Liver (tissue), 3 donors: ENCODE measurements at regions not wholly inside any gene's neighbourhood (a gene's known extent, or its start where the extent isn't known, plus 50 kb on each side); places are given as distances from the start of the nearest gene placed in this dataset.

Experiments
- EGR1 ChIP-seq, 2 donors: IDR thresholded peaks; 2 replicates each; pipeline ENCODE4 v1.6.1; 2016 to 2018; ENCODE audit warnings: antibody characterized with exemption in 2 of 2, low read depth in 2 of 2
- HNF4A ChIP-seq, 2 donors: conservative IDR thresholded peaks; 2 replicates each; pipeline ENCODE4 v1.6.1; 2016; ENCODE audit warnings: antibody characterized with exemption in 2 of 2, mild to moderate bottlenecking in 2 of 2
- TAF1 ChIP-seq: conservative IDR thresholded peaks from 2 replicates; pipeline ENCODE4 v1.6.1; 2016; ENCODE audit warnings: antibody characterized with exemption, mild to moderate bottlenecking
- TF ChIP-seq, protein P1 (sequence below): fragments of 150-350 bp; IDR thresholded peaks from 2 replicates; pipeline ENCODE4 v1.5.1; 2017; ENCODE audit warnings: improper control_type of control experiment, low read depth, low read length; ENCODE audit not compliant: missing input control
- TF ChIP-seq, protein P2 (sequence below): IDR thresholded peaks from 2 replicates; pipeline ENCODE4 v1.6.1; 2016; ENCODE audit warnings: antibody characterized with exemption, mild to moderate bottlenecking
- TF ChIP-seq, protein P3 (sequence below): IDR thresholded peaks from 2 replicates; pipeline ENCODE4 v1.6.1; 2016; ENCODE audit warnings: antibody characterized with exemption
- TF ChIP-seq, protein P4 (sequence below): IDR thresholded peaks from 2 replicates; pipeline ENCODE4 v1.6.1; 2016; ENCODE audit warnings: antibody characterized with exemption
- TF ChIP-seq, protein P5 (sequence below): IDR thresholded peaks from 2 replicates; pipeline ENCODE4 v1.6.1; 2016; ENCODE audit warnings: antibody characterized with exemption
- donor health status: healthy.
- donor health status: healthy.

DNA sequence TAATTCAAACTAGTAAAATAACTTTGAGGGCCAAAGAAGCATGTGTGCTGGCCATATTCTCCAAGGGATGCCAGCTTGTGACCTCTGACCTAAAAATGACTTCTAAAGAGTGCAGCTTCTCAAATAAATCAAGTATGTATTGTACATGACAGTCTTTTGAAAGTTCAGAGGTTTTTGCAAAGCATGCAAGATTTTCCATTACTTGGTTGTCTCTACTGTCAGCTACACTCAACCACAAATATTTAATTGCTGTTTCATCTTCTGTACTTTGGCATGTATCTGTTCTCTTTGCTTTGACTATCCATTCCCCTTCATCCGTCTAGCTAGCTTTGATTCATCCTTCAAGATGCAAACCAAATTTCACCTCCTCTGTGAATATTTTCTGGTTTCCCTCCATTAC is 121.9 kb upstream of the HS3ST2 start:
- TF ChIP-seq, protein P1, sequence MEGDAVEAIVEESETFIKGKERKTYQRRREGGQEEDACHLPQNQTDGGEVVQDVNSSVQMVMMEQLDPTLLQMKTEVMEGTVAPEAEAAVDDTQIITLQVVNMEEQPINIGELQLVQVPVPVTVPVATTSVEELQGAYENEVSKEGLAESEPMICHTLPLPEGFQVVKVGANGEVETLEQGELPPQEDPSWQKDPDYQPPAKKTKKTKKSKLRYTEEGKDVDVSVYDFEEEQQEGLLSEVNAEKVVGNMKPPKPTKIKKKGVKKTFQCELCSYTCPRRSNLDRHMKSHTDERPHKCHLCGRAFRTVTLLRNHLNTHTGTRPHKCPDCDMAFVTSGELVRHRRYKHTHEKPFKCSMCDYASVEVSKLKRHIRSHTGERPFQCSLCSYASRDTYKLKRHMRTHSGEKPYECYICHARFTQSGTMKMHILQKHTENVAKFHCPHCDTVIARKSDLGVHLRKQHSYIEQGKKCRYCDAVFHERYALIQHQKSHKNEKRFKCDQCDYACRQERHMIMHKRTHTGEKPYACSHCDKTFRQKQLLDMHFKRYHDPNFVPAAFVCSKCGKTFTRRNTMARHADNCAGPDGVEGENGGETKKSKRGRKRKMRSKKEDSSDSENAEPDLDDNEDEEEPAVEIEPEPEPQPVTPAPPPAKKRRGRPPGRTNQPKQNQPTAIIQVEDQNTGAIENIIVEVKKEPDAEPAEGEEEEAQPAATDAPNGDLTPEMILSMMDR = no peak
- TF ChIP-seq TAF1 (no peak), EGR1 (IDR thresholded peaks at IDR 0.05; ENCODE audit: low read depth in 2 of 2) (no peak), HNF4A (conservative IDR thresholded peaks at IDR 0.05) (no peak)
- TF ChIP-seq, protein P2, sequence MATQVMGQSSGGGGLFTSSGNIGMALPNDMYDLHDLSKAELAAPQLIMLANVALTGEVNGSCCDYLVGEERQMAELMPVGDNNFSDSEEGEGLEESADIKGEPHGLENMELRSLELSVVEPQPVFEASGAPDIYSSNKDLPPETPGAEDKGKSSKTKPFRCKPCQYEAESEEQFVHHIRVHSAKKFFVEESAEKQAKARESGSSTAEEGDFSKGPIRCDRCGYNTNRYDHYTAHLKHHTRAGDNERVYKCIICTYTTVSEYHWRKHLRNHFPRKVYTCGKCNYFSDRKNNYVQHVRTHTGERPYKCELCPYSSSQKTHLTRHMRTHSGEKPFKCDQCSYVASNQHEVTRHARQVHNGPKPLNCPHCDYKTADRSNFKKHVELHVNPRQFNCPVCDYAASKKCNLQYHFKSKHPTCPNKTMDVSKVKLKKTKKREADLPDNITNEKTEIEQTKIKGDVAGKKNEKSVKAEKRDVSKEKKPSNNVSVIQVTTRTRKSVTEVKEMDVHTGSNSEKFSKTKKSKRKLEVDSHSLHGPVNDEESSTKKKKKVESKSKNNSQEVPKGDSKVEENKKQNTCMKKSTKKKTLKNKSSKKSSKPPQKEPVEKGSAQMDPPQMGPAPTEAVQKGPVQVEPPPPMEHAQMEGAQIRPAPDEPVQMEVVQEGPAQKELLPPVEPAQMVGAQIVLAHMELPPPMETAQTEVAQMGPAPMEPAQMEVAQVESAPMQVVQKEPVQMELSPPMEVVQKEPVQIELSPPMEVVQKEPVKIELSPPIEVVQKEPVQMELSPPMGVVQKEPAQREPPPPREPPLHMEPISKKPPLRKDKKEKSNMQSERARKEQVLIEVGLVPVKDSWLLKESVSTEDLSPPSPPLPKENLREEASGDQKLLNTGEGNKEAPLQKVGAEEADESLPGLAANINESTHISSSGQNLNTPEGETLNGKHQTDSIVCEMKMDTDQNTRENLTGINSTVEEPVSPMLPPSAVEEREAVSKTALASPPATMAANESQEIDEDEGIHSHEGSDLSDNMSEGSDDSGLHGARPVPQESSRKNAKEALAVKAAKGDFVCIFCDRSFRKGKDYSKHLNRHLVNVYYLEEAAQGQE = no peak
- TF ChIP-seq, protein P3, sequence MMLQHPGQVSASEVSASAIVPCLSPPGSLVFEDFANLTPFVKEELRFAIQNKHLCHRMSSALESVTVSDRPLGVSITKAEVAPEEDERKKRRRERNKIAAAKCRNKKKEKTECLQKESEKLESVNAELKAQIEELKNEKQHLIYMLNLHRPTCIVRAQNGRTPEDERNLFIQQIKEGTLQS = no peak
- TF ChIP-seq, protein P4, sequence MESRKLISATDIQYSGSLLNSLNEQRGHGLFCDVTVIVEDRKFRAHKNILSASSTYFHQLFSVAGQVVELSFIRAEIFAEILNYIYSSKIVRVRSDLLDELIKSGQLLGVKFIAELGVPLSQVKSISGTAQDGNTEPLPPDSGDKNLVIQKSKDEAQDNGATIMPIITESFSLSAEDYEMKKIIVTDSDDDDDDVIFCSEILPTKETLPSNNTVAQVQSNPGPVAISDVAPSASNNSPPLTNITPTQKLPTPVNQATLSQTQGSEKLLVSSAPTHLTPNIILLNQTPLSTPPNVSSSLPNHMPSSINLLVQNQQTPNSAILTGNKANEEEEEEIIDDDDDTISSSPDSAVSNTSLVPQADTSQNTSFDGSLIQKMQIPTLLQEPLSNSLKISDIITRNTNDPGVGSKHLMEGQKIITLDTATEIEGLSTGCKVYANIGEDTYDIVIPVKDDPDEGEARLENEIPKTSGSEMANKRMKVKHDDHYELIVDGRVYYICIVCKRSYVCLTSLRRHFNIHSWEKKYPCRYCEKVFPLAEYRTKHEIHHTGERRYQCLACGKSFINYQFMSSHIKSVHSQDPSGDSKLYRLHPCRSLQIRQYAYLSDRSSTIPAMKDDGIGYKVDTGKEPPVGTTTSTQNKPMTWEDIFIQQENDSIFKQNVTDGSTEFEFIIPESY = no peak
- TF ChIP-seq, protein P5, sequence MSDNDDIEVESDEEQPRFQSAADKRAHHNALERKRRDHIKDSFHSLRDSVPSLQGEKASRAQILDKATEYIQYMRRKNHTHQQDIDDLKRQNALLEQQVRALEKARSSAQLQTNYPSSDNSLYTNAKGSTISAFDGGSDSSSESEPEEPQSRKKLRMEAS = no peak
